HG03469 (cell line): ENCODE measurements at regions not wholly inside any gene's neighbourhood (a gene's known extent, or its start where the extent isn't known, plus 50 kb on each side); places are given as distances from the start of the nearest gene placed in this dataset.

ENCODE experiments used
- ATAC-seq: cut with Tn5 transposase; IDR thresholded peaks from one replicate; pipeline ENCODE4 v1.9.1; 2021; ENCODE audit warnings: mild to moderate bottlenecking, moderate library complexity, moderate number of reproducible peaks; ENCODE audit not compliant: unreplicated experiment

DNA sequence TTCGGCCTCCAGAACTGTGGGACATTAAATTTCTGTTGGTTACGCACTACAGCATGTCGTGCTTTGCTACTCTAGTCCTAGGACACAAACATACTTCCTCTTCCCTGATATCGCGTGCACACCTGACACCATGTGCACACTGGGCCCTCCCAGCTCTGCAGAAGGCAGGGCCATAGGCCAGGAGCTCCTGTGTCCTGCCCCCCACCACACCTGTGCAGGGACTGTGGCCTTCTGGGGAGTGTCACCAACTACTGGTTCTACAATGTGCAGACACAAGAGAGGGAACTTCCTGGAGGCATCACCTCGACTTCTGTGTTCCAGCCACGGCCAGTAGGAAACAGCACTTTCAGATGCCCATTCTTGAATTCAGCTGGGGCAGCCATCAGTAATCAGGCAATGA is 646.4 kb upstream of the MGMT start:
- no peak for ATAC-seq

DNA sequence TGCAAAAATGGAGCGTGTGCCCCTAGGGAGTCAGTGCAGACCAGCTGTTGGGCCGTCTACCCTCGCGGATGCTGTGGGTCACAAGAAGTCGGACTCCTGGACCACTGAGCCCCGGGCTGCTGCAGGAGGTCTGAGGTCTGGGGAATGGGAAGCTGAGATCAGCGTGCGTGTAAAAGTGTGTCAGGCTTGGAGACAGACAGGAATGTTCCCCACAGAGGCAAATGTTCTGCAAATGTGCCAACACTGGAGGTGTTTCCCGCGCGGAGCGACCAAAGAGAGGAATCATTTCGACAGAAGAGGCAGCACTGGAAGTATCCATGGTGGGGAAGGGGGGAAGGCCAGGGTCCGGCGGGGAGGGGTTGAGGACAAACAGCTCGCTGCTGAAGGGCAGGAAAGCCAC is 643.8 kb upstream of the MGMT start:
- ATAC-seq: no peak

- ATAC-seq: no peak
Observed at GRCh38 chr10:128825626-128826025, 641.4 kb upstream of the MGMT start.

- ATAC-seq: no peak
Observed at GRCh38 chr10:128833671-128834070, 633.4 kb upstream of the MGMT start.

DNA sequence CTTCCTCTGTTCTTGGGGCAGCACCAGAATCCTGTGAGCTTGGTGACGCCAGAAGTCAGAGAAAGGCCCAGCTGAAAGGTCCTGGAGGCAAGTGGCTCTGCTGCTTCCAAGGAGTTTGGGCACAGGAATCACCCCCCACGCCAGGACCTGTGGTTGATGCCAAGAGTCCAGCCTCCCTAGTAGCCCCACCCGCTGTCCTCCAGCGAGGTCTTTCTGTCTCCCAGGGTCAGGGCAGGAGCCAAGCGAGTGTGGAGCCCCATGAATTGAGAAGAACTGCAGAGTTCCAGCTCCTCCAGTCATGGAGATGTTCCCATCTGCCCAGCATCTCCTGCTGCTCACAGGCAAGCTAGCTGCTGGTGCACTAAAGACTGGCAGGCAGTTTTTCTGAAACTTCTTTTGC is 631.7 kb upstream of the MGMT start:
- ATAC-seq: no peak

DNA sequence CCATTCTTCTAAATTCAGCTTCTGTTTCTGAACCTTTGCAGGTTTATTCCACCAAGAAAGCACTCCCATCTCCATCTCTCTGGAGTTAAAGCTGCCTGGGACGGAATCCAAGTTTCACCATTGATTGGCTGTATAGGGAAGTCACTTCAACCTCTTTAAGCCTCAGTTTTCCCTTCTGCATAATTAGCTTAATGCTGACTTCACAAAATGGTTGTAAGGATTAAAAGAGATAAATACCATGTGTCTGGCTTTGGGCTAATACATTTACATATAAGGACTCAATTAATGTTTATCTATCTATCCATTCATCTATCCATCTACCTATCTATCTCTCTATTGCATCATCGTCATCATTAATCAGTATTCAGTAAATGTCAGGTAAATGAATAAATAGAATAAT is 629.6 kb upstream of the MGMT start:
- ATAC-seq: no peak

DNA sequence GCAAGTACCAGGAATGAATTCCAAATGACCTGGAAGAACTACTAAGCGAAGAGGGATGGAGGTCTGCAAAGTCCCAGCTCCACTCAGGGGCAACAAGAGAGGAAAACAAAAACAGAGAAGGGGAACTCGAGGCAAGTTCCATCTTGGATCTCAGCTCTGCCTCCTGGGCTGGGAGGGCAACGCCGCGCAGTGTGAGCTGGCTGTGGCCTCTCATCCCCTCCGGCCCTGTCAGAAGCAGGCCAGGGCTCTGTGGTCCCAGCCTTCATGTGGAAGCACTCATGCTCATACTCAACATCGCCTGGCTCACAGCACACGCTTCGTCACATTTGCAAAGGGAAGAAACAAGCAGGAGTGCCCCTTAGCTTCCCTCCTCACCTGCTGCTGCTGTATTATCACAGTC is 627.9 kb upstream of the MGMT start:
- ATAC-seq: no peak

DNA sequence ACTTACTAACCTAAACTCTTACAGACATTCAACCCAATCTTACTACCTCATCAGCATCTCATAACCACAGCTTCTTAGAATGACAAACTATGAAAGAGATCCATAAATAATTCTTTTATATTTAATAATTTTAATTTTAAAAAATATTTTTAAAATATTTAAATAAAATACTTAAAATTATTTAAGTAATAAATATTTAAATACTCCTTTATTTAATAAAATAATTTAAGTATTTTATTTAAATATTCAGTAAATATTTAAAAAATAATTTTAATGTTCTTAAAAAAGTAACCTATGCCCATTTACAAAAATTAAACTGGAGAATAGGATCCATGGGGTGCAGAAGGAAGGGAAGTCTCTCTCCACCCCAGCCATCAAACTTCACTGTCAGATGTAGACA is 627.3 kb upstream of the MGMT start:
- ATAC-seq: no peak

- ATAC-seq: no peak
Observed at GRCh38 chr10:128843972-128844371, 623.1 kb upstream of the MGMT start.

DNA sequence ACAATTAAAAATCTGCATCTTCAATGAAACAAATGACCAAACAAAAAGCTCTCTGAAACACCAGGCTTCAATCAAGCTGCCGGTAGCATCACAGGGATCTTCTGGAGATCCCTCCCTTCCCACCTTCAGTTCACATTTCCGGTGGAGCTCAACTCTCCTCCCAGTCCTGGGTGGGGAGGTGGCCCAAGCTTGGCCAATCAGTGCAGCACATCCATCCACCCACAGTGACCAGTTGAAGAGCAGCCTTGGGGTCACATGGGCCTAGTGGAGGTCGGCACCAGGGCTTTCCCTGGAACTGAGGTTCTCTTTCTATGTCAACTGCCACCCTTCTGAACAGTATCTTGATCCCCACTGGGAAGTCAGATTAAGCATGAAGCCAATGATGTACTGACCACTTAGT is 620.1 kb upstream of the MGMT start:
- ATAC-seq: no peak

GRCh38 chr10:128848810-128849209 is 618.2 kb upstream of the MGMT start:
- no peak for ATAC-seq

GRCh38 chr10:128850647-128851046 is 616.4 kb upstream of the MGMT start:
- no peak for ATAC-seq

DNA sequence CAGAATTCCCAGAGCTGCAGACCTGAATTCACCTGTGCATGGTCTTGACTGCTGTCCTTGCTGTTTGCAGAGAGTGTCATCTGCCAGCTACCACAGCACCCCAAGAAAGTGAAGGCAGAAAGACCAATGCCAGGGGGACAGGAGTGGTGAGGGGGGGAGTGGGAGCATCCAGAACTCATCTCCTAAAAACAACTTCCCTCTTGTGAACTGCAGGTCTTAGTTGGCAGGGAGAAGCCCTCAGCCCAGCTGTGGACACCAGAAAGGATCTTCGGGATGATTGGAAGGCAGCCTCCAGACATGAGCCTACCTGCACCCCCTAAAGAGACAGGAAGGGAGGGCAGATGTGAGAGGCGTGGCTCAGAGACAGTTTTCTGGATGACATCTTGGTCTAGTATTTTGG is 615.8 kb upstream of the MGMT start:
- ATAC-seq: no peak

DNA sequence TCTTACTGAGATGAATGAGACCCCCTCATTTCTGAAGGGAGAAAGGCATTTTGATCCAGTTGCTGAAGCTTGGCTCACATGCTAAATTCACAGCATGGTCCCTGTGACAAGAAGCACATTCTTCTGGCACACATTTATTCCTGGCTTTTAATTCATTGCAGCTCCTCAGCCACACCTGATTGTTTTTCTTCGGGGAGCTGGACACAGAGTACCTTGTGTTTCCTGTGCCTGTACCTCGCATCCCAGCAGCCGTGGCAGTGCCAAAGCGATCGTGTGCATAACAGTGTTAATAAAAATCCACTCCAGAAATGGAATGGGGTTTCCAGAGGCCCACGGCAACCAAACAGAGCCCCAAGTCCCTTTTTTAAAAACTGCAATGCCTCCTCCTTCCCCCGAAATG is 615.3 kb upstream of the MGMT start:
- no peak for ATAC-seq

DNA sequence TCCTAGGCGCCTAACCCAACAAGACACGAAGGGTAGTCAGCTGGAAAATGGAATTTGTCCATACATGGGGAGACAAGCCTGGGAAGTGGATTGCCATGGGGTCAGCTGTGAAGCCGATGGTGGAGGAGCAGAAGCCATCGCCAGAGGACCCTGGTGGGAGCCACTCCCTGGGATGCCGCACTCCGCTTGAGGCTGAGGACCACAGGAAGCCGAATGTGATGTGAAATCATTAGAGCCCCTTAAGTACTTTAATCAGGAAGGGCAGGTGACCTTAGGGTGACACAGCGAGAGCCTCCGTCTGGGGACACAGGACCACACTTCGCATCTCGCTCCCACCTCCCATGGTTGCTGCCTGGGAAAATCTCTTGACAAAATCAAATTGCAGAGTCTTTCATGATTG is 614.6 kb upstream of the MGMT start:
- ATAC-seq: no peak

DNA sequence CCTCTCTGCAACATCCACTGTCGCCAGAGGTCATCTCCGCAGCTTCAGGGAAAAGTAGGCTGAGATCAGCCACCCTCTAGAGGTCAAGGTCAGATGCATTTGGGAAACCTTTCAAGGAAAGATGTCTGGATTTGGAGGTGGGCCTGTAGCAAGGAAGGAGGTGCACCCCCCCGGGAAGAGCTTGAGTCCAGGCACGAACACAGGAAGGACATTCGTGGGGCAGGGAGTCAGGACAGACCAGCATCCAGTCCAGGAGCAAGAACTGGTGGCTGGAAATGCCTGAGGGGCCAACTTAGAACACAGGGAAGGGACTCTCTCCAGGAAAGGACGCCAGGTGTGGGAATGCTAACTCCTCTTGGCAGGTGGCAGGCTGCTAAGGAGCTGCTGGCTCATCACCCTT is 614.1 kb upstream of the MGMT start:
- no peak for ATAC-seq

GRCh38 chr10:128853537-128853936 is 613.5 kb upstream of the MGMT start:
- ATAC-seq: no peak

- no peak for ATAC-seq
Observed at GRCh38 chr10:128854204-128854603, 612.8 kb upstream of the MGMT start.

GRCh38 chr10:128854963-128855362 is 612.1 kb upstream of the MGMT start:
- ATAC-seq: no peak

DNA sequence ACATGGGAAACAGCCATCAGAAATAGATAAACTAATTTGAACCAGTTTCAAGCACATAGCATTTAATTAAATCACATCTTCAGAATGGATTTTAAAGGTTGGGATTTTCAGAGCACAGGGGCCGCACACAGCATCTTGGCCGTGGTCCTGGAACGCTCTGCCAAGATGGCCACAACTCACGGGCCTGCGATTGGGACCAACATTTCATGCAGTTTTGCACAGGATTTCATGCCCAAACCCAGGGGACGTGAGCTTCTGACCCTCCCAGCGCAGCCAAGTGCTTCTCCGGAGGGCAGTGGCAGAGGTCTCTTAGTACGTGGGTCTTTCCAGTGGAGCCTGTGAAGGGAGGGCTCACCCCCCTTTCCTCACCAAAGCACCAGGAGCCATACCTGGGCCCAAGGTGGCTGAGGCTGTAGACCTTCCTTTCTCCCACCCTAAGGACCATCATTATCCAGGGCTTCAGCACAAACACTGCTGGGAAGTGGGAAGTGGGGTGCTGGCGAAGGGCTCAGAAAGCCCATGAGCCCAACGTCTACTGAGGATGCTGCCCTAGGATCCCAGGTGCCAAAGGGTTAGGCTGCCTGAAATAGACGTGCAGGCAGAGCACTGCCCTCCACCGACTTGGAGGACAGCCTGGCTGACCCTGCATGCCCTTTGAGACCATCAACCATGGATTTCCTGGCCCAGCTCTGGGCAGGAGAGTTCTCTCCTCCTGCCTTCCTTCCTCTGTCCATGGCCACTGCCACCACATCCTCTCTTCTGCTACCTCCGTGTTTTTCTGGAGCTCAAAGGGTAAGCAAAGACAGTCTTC is 611.2 kb upstream of the MGMT start:
- no peak for ATAC-seq

GRCh38 chr10:128859738-128860386 is 607.2 kb upstream of the MGMT start:
- no peak for ATAC-seq

GRCh38 chr10:128860574-128860973 is 606.5 kb upstream of the MGMT start:
- no peak for ATAC-seq
